Fibroblast of lung (primary cell): ENCODE measurements at regions not wholly inside any gene's neighbourhood (a gene's known extent, or its start where the extent isn't known, plus 50 kb on each side); places are given as distances from the start of the nearest gene placed in this dataset.

Experiments used
- DNase-seq, 2 donors: peaks; one replicate each; pipeline versions ENCODE4 v3.0.0 to v3.0.0-alpha.2; 2010; ENCODE audit warnings: low read depth in 2 of 2
- H2AFZ ChIP-seq: 2 replicates; pipeline ENCODE4 v1.5.1; 2012; ENCODE audit warnings: low read length, control low read depth, inconsistent platforms
- H3K27ac ChIP-seq: 2 replicates; pipeline ENCODE4 v1.5.1; 2011; ENCODE audit warnings: low read length, control low read depth; ENCODE audit not compliant: insufficient read depth
- H3K27me3 ChIP-seq: 2 replicates; pipeline ENCODE4 v1.5.1; 2011; ENCODE audit warnings: mild to moderate bottlenecking, low read length; ENCODE audit not compliant: control insufficient read depth, insufficient read depth
- H3K36me3 ChIP-seq: 2 replicates; pipeline ENCODE4 v1.5.1; 2011; ENCODE audit warnings: low read length; ENCODE audit not compliant: control insufficient read depth, insufficient read depth
- H3K4me1 ChIP-seq: 2 replicates; pipeline ENCODE4 v1.5.1; 2011; ENCODE audit warnings: low read length; ENCODE audit not compliant: control insufficient read depth, insufficient read depth; ENCODE audit errors: extremely low read depth
- H3K4me2 ChIP-seq: 2 replicates; pipeline ENCODE4 v1.5.1; 2011; ENCODE audit warnings: low read length, control low read depth; ENCODE audit not compliant: insufficient read depth; ENCODE audit errors: extremely low read depth
- H3K4me3 ChIP-seq, 4 experiments: fragments of 200-600 bp in 1 of 4; sonication (generic) in 1 of 4; replicated peaks in 1 of 4; 2 replicates each; pipeline ENCODE4 v1.5.1; 2011 to 2016; ENCODE audit warnings: low read length in 4 of 4, low read depth in 3 of 4, mild to moderate bottlenecking in 3 of 4, control low read depth in 2 of 4, inconsistent platforms in 1 of 4, mixed read lengths in 1 of 4; ENCODE audit not compliant: insufficient read depth in 1 of 4; ENCODE audit errors: control extremely low read depth in 1 of 4
- H3K79me2 ChIP-seq: 2 replicates; pipeline ENCODE4 v1.5.1; 2012; ENCODE audit warnings: mild to moderate bottlenecking, low read length, inconsistent platforms; ENCODE audit not compliant: control insufficient read depth, insufficient read depth
- H3K9ac ChIP-seq: 2 replicates; pipeline ENCODE4 v1.5.1; 2011; ENCODE audit warnings: mild to moderate bottlenecking, low read length, control low read depth; ENCODE audit not compliant: insufficient read depth
- H3K9me3 ChIP-seq: 2 replicates; pipeline ENCODE4 v1.5.1; 2012; ENCODE audit warnings: low read depth, low read length; ENCODE audit not compliant: control insufficient read depth, insufficient read depth
- H4K20me1 ChIP-seq: 2 replicates; pipeline ENCODE4 v1.5.1; 2011; ENCODE audit warnings: low read length; ENCODE audit not compliant: control insufficient read depth, insufficient read depth; ENCODE audit errors: extremely low read depth
- CTCF ChIP-seq, 2 donors: IDR thresholded peaks in 1 of 2; conservative IDR thresholded peaks in 1 of 2; 1 replicate in 1 of 2; 2 replicates in 1 of 2; pipeline ENCODE4 v1.5.1; 2011 to 2012; ENCODE audit warnings: low read length in 2 of 2, control low read depth in 1 of 2, inconsistent platforms in 1 of 2, low read depth in 1 of 2, mild to moderate bottlenecking in 1 of 2
- EZH2 ChIP-seq: IDR thresholded peaks from 2 replicates; pipeline ENCODE4 v1.5.1; 2012; ENCODE audit warnings: low read length, control low read depth, mild to moderate bottlenecking; ENCODE audit errors: missing control alignments

GRCh38 chr4:89619206-89619962 is 217.6 kb downstream of the SNCA start:
- no peaks in the 10 kb centered on the region for H4K20me1 ChIP-seq
- DNase-seq: no peak
- H3K9me3 ChIP-seq: no peaks in the 10 kb centered on the region
- no peak overlapping the region for H3K4me3 ChIP-seq
- no peak overlapping the region for H3K27ac ChIP-seq
- TF ChIP-seq EZH2: no peak
- TF ChIP-seq CTCF (conservative IDR thresholded peaks at IDR 0.05 in 1 of 2, IDR thresholded peaks at IDR 0.05 in 1 of 2; ENCODE audit: low read depth in 1 of 2, low read length in 2 of 2): no peak
- no peak overlapping the region for H3K9ac ChIP-seq
- H3K36me3 ChIP-seq: no peaks in the 10 kb centered on the region
- no peaks in the 10 kb centered on the region for H3K4me1 ChIP-seq
- H2AFZ ChIP-seq: no peak overlapping the region
- peaks cover 2% of the 10 kb centered on the region for H3K27me3 ChIP-seq
- H3K4me2 ChIP-seq: no peak overlapping the region
- H3K79me2 ChIP-seq: no peaks in the 10 kb centered on the region

- TF ChIP-seq EZH2: no peak
- no peak for TF ChIP-seq CTCF (conservative IDR thresholded peaks at IDR 0.05 in 1 of 2, IDR thresholded peaks at IDR 0.05 in 1 of 2; ENCODE audit: low read depth in 1 of 2, low read length in 2 of 2)
- H3K9me3 ChIP-seq: no peaks in the 10 kb centered on the region
- no peak overlapping the region for H3K4me3 ChIP-seq
- no peaks in the 10 kb centered on the region for H3K4me1 ChIP-seq
- no peak for DNase-seq
- peaks cover 6% of the 10 kb centered on the region for H3K27me3 ChIP-seq
- H3K36me3 ChIP-seq: no peaks in the 10 kb centered on the region
- no peaks in the 10 kb centered on the region for H4K20me1 ChIP-seq
- no peaks in the 10 kb centered on the region for H3K79me2 ChIP-seq
- H3K4me2 ChIP-seq: no peak overlapping the region
- no peak overlapping the region for H2AFZ ChIP-seq
- H3K27ac ChIP-seq: no peak overlapping the region
- no peak overlapping the region for H3K9ac ChIP-seq
Observed at GRCh38 chr4:89618151-89618550, 218.8 kb downstream of the SNCA start.

GRCh38 chr4:89617317-89617716 is 219.6 kb downstream of the SNCA start:
- Histone ChIP-seq H3K79me2 (no peaks in the 10 kb centered on the region), H3K4me3 (no peak overlapping the region), H3K27me3 (peaks cover 6% of the 10 kb centered on the region), H3K4me1 (no peaks in the 10 kb centered on the region), H3K36me3 (no peaks in the 10 kb centered on the region), H3K9me3 (no peaks in the 10 kb centered on the region), H3K4me2 (no peak overlapping the region), H2AFZ (no peak overlapping the region), H3K27ac (no peak overlapping the region), H4K20me1 (no peaks in the 10 kb centered on the region), H3K9ac (no peak overlapping the region)
- no peak for TF ChIP-seq CTCF (conservative IDR thresholded peaks at IDR 0.05 in 1 of 2, IDR thresholded peaks at IDR 0.05 in 1 of 2; ENCODE audit: low read depth in 1 of 2, low read length in 2 of 2)
- TF ChIP-seq EZH2: no peak
- DNase-seq: peak in 1 of 2 donors; percentile 30
